NCI-H2171 (cell line): ENCODE measurements at regions not wholly inside any gene's neighbourhood (a gene's known extent, or its start where the extent isn't known, plus 50 kb on each side); places are given as distances from the start of the nearest gene placed in this dataset.
"Not testable (repeated sequence)": the region's sequence is repeated elsewhere in the genome, so short reads cannot be mapped to it uniquely, and the experiment has no call there.

Experiments
- DNase-seq: peaks from one replicate; lab custom pipeline; 2025; lab: John Stamatoyannopoulos, UW

DNA sequence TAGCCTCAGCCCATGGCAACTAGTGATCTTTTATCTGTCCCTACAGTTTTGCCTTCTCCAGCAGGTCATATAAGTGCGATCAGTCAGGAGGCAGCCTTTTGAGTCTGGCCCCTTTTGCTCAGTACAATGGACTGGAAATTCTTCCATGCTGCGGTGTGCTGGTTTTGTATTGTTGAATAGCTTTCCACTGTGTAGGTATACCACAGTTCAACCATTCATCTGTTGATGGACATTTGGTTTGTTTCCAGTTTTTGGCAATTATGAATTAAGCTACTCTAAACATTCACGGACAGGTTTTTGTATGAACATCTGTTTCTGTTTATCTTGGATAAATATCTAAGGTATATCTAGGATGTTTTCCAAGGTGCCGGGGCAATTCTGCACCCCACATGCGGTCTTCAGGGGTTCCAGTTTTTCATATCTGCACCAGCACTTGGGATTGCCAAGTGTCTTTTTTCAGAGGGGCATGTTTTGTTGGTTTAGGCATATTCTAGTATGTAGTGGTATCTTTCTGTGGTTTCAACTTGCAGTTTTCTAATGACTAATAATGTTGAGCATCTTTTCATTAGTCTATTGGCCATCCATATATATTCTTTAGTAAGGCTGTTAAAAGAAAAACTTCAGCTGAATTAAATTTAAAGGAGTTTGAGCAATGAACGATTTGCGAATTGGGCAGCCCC, 141.0 kb downstream of the TFAP2C start:
- no peak for DNase-seq

DNA sequence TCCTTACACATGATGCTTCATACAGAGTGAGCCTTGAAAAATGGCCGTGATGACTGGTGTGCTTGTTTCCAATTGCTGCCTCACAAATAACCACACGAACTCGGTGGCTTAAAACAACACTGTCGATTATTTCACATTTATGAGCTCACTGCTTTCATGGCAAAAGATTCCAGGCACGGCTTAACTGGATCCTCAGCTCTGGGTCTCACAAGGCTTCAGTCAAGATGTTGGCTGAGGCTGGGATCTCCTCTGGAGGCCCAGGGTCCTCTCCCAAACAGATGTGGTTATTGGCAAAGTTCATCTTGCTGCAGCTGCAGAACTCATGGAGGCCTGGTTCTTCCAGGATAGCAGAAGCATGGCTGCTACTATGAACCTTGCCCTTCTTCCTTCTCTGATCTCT, 144.6 kb downstream of the TFAP2C start:
- no peak for DNase-seq

DNA sequence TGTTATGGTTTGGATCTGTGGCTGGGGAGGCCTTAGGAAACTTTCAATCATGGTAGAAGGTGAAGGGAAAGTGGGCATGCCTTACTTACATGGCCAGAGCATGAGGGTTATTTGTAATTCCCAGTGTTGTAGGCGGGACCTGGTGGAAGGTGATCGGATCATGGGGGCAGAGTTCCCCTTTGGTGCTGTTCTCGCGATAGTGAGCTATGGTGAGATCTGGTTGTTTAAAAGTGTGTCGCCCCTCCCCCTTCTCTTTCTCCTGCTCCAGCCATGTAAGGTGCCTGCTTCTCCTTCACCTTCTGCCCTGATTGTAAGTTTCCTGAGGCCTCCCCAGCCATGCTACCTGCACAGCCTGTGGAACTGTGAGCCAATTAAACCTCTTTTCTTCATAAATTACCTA, 145.8 kb downstream of the TFAP2C start:
- DNase-seq: no peak

DNA sequence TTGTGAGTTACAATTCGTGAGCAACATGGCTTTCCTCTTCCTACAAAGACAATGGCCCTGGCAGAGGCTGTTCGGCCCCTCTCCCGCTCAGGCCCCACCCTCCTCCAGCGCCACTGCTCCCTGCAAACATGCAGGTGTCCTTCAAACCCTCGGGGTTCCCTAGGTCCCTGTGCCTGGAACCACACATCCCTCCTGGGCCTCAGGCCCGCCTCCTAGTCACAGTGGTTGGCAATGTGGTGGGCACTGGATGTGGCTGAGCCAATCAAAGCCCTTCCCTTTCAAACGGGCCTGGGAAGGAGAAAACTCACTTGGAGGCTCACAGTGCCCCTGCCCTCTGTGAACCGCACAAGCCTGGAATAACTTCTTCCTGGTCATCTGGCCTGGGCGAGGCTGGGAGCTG, 147.2 kb downstream of the TFAP2C start:
- no peak for DNase-seq

DNA sequence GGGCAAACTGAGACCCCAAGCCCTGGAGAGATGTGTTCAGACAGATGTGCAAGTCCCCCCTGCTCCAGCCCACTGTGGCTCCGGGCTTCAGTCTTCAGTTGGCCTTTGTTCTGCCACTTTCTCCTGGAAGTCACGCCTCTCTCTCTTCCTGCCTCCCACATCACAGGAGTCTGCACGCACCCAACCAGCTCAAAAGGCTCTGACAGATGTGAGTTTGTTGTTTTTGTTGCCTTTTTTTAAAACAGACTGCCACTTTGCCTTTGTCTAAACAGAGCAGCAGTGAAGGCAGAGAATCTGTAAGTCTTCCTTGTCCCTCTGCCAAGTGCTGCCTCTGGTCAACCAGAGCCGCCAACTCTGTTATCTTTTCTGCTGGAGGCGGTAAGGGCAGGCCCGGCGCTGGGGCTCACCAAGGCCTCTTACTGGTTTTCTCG, 149.7 kb downstream of the TFAP2C start:
- DNase-seq: no peak

DNA sequence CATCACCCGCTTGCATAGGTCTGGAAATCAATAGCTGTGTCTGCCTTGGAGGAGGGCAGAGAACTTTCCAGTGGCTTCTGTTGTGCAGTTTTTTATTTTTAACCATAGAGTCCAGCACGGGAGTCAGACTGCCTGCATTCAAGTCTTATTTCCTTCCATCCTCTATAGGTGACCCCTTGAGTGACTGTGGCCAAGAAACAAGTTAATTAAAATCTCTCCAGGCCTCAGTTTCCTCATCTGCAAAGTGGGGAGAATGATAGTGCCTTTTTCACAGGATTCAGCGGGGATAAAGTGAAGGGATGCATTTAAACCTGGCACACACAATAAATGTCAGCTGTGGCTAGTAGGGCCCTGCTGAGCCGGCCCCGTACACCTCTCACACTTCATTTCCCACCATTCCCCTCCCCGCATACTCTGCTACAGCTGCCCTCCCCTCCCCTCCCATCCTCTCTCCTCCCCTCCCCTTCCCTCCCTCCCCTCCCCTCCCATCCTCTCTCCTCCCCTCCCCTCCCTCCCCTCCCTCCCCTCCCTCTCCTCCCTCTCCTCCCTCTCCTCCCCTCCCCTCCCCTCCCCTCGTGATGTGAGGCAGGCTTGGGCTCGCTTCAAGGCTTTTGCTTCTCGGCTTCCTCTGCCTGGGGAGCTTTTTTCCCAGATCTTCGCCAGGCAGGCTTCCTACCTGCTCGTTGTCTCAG, 150.5 kb downstream of the TFAP2C start:
- no peak for DNase-seq

DNA sequence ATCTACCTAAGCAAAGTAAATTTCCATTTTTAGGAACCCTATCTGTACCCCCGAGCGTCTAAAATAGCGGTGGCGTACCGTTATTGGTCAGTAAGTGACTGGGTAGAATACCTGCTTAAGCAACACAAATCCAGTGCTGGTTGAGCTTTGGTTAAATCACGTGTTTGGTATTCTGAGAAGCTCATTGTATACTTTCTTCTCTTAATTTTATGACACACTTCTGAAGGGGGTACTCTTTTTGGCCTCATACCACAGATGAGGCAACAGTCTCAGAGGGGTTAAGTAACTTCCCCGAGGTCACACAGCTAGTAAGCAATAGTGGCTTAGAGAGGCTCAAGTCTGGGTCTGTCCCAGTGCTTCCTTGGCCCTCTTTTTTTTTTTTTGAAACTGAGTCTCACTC, 151.2 kb downstream of the TFAP2C start:
- no peak for DNase-seq

DNA sequence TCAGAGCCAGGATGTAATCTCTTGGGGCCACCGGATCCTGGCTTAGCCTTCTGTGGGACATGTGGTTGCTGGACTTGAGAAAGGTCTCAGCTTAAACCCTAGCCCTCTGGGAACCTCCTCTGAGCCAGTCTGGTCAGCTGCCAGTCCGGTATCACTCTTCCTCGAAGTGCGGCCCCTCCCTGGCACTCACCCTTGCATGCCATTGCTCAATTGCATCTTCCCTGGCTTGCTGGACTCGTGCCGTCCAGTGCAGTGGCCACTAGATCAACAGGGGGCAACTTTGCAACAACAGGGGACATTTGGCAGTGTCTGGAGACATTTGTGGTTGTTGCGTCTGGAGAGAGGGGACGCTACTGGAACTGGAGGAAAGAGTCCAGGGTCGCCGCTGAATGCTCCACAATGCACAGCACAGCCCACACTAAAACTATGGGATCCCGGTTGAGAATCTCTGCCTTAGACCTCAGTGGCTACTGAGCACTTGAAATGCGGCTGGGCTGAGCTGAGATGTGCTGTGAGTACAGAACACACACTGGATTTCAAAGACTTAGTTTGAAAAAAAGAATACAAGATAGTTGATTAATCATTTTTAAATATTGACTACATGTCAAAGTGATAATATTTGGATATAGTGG, 152.1 kb downstream of the TFAP2C start:
- DNase-seq: no peak

DNA sequence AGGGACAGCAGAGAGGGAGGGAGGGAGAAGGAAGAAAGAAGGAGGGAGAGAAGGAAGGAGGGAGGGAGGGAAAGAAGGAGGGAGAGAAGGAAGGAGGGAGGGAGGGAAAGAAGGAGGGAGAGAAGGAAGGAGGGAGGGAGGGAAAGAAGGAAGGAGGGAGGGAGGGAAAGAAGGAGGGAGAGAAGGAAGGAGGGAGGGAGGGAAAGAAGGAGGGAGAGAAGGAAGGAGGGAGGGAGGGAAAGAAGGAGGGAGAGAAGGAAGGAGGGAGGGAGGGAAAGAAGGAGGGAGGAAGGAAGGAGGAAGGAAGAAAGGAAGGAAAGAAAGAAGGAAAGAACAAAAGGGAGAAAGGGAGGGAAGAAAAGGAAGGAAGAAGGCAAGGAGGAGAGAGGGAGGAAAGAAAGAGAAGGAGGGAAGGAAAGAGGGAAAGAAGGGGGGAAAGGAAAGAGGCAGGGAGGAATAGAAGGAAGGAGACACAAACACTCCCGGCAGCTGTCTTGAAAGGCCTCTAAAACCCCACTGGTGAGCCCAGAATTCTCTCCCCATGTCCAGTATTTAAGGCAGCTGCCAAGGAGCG, 153.0 kb downstream of the TFAP2C start:
- not testable (repeated sequence) for DNase-seq

DNA sequence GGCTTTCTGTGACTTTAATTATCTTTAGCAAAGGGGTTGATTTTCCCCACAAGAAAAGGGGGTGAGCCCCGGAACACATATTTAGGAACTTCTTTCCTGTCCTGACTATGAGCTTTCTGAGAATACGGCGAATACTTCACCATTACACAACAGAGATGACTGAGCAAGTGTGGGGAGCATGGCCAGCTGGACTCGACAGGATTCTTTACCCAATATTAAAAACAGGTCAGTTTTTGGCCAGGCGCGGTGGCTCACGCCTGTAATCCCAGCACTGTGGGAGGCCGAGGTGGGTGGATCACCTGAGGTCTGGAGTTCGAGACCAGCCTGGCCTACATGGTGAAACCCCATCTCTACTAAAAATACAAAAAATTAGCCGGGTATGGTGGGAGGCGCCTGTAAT, 153.7 kb downstream of the TFAP2C start:
- not testable (repeated sequence) for DNase-seq

DNA sequence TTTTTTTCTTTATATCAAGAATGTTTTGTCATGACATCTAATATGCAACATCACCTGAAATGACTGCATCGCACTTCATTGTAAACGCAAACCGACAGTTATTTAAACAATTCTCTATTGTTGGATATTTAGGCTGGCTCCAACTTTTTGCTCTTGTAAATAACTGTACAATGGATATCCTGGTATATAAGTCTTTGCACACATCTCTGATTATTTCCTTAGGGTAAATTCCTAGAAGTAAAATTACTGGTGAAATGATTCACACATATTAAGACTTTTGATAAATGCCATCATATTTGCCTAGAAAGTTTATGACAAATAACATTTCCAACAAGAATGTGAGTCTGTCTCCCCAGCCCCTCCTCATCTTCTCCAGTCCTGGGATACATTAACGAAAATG, 154.7 kb downstream of the TFAP2C start:
- no peak for DNase-seq

DNA sequence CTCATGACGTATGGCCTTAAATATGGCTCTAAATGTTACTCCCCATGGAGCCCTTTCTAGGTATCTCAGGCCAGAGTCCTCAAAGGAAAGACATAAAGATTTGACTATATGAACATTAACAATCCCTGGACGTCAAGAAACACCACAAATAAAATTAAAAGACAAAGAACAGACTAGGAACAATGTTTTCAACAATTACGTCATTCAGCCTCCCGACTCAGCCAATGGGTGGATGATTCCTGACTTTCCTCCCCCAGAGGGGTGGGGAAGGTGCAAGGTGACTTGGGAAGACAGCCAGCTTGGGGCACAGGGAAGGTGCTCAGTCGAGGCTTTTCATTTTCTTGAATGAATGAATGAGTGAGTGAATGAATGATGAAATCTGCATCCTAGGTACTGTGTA, 157.4 kb downstream of the TFAP2C start:
- no peak for DNase-seq

DNA sequence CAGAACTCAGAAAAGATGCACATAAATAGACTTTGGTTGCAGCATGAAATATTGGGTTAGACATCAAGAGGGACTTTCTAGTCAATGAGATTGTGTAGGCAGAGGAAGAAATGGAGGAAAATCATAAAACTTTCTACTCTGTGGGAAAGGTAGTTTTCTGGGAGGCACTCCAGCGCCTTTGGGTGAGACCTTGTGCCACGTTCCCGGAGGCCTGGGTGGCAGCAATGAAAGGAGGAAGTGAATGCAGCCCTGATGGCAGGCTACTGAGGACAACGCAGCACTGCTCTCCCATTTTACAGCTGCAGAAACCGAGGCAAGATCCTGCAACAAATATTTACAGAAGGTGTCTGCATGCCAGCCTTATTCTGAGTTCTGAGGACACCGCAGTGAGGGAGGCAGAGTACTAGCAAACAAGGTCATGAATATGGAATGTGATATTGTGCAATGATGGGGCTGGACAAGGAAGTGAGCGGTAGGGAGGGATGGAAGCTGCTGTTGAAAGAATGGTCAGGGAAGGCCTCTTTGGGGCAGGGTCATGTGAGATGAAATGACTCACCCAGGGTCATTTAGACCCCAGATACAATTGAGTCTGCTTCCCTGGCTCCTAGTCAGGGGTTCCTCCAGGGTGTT, 159.1 kb downstream of the TFAP2C start:
- DNase-seq: no peak

DNA sequence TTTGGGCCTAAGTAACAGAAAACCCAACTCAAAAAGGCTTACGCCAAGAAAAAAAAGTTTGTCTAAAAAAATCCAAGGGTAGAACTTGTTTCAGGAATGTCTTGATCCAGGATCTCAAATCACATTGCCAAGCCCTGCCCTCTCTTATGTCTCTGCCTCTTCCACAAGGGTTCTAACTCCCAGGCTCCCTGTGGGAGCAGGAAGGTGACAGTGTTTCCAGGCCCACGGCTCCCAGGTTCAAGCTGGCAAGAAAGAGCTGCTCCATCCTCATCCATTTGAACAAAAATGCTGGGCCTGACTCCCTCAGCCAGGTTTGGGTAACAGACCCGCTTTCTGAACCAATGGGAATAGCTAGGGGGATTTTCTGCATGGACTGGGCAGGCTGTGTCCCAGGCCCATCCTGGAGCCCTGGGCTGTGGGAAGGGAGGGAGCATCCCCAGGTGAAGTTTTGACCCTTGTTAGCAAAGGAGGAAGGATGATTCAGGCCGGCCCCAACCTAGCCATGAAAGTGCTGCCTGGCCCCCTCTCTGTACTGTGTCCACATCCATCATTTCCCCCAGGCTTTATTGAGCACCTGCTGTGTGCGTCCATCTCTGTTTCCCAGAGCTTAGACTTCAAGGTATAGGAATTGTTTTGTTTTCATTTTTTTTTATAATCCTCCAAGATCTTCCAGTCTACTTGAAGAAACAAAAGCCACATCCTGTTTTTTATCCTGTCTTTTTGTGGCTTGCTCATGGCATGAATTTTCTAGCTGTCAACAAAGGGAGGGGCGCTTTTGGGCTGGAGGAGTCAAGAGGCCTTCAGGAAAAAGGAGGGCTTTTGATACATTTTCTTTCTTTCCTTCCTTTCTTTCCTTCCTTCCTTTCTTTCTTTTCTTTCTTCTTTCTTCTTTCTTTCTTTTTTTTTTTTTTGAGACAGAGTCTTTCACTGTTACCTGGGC, 159.8 kb downstream of the TFAP2C start:
- DNase-seq: no peak

DNA sequence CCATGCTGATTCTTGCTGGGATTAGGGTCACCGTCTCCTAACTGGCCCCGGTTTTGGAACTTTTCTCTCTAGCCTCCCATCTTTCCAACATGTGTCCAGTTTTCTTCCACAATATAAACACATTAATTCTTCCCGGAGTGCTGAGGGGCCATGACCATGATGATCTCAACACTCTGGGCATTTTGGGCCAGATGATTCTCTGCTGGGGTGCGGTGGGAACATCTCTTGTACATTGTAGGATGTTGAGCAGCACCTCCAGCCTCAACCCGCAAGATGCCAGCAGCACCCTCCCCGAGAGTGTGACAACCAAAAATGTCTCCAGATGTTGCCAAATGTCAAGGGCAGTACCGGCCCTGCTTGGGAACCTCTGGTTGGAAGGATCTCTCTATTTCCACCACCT, 164.8 kb downstream of the TFAP2C start:
- DNase-seq: no peak

DNA sequence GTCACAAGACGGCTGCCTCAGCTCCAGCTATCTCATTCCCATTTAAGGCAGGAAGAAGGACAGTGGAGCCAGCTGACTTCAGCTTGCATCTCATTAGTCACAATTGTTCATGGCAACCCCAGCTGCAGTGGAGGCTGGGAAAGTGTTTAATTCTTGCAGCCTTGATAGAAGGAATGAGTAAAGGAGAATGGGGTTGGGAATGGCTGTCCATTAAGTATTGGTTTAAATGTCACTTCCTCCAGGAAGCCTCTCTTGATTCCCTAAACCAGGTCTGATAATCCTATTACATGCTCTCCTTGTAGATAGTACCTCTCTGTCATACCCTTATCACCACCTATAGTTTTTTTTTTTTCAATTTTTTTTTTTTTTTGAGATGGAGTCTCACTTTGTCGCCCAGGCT, 166.4 kb downstream of the TFAP2C start:
- no peak for DNase-seq

DNA sequence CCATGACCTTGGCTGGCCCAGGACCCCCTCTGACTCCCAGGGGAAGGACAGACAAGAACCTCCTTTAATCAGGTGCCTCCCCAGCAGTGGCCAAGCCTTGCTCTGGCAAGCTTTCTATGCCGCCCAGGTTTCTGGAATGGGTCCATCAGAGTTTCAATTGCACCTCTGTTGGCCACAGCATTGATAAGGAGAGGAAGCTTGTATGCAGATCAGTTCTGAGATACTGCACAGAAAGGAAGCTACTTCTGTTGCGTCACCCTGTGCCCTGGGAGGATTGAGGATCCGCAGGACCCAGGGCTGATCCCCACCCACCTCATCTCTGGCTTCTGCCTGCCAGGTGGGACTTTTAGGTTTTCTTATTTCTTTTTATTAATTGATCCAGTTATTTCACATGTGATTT, 167.2 kb downstream of the TFAP2C start:
- DNase-seq: no peak

DNA sequence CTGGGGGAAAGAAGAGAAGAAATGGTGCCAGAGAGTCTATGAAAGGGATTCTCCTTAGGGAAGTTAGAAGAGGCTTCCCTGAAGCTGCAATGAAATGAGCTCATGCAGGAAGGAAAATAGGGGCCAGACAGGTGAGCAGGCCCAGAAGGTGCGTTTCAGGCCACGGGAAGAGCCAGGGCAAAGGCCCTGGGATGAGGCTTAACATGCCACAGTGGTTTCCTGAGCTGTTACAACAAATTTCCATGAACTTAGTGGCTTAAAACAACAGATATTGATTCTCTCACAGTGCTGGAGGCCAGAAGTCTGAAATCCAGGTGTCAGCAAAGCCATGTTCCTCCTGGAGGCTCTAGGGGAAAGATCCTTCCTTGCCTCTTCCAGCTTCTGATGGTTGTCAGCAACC, 167.9 kb downstream of the TFAP2C start:
- DNase-seq: no peak

DNA sequence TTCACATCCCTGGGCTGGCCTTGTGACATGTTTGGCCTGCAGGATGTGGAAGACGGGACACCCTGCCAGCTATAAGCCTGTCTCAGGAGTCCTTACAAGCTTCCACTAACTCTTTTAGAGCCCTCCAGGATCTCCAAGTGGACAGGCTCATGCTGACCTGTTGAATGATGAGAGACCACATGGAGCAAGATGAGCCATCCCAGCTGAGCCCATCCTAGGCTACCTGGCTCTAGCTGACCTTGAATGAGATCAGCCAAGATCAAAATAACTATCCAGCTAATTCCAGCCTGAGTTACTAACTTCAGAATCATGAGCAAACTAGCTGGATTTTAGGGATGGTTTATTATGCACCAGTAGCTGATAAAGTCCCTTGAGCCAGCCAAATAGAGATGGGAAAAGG, 169.5 kb downstream of the TFAP2C start:
- no peak for DNase-seq

DNA sequence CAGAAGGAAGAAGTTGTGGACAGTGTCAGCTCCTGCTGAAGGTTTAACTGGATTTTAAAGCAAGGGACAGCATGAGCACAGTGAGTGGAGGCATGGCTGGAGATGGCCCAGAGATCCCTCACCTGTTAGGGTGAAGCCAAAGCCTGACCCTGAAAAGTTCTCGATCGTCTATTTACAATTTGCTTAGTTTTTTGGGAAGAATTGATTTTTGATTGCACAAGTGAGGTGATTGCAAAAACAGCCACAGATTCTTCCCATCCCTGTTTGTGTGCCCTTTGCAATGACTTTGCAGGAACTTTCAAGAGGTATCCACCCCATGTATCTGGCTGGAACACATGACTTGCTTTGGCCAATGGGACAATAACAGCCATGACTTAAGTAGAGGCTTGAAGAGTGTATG, 170.1 kb downstream of the TFAP2C start:
- DNase-seq: no peak

DNA sequence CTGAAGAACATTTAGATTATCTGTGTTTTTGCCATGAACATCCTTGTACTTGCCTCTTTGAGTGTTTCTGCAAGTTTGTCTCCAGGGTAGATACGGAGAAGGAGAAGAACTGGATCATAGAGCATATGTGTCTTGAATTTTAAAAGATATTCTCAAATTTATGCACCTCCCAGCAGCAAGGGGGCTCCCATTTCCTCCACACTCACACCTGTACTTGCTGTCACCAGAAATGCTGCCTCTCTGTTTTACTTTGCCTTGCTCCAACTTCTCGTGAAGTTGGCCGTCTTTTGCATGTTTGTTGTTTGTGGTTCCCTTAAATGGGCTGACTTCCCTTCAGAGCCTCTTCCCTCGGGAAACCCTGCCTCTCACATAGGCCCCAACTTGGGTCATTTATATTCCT, 171.0 kb downstream of the TFAP2C start:
- no peak for DNase-seq
